AG09309 (cell line): ENCODE measurements at regions not wholly inside any gene's neighbourhood (a gene's known extent, or its start where the extent isn't known, plus 50 kb on each side); places are given as distances from the start of the nearest gene placed in this dataset.
"Not testable (repeated sequence)": the region's sequence is repeated elsewhere in the genome, so short reads cannot be mapped to it uniquely, and the experiment has no call there.

Experiments
- DNase-seq: peaks from one replicate; pipeline ENCODE4 v3.0.0-alpha.2; 2010; ENCODE audit warnings: low read depth
- H3K4me3 ChIP-seq: 2 replicates; pipeline ENCODE4 v1.5.1; 2011; ENCODE audit warnings: mild to moderate bottlenecking, low read depth, low read length, moderate library complexity; ENCODE audit not compliant: control insufficient read depth
- CTCF ChIP-seq: IDR thresholded peaks from 2 replicates; pipeline ENCODE4 v1.5.1; 2011; ENCODE audit warnings: mild to moderate bottlenecking, low read depth, low read length, inconsistent platforms; ENCODE audit not compliant: insufficient read depth, control insufficient read depth; ENCODE audit errors: missing control alignments

- no peak for TF ChIP-seq CTCF
- H3K4me3 ChIP-seq: no peak overlapping the region
Observed at GRCh38 chr3:152151216-152151876, 117.4 kb upstream of the MBNL1 start.

GRCh38 chr3:152151877-152152765 is 116.6 kb upstream of the MBNL1 start:
- H3K4me3 ChIP-seq, DNase-seq: not testable (repeated sequence)

More at GRCh38 chr3:152151216-152151876, 117.4 kb upstream of the MBNL1 start:
- DNase-seq: no peak

- not testable (repeated sequence) for H3K4me3 ChIP-seq
Observed at GRCh38 chr3:152153115-152153514, 115.6 kb upstream of the MBNL1 start.

GRCh38 chr3:152155246-152156020 is 113.3 kb upstream of the MBNL1 start:
- no peak for DNase-seq

More at GRCh38 chr3:152153115-152153514, 115.6 kb upstream of the MBNL1 start:
- DNase-seq: not testable (repeated sequence)

GRCh38 chr3:152156880-152157279 is 111.8 kb upstream of the MBNL1 start:
- no peak overlapping the region for H3K4me3 ChIP-seq
- DNase-seq: no peak
- no peak for TF ChIP-seq CTCF

More at GRCh38 chr3:152155246-152156020, 113.3 kb upstream of the MBNL1 start:
- H3K4me3 ChIP-seq: no peak overlapping the region
- TF ChIP-seq CTCF: no peak

GRCh38 chr3:152157337-152157736 is 111.4 kb upstream of the MBNL1 start:
- no peak overlapping the region for H3K4me3 ChIP-seq
- TF ChIP-seq CTCF: no peak
- DNase-seq: no peak

- no peak for TF ChIP-seq CTCF
- H3K4me3 ChIP-seq: no peak overlapping the region
- DNase-seq: peak; percentile 73
Observed at GRCh38 chr3:152159328-152159727, 109.4 kb upstream of the MBNL1 start.
